T-helper 1 cell treated with Interleukin-12 subunit alpha and Interleukin-12 subunit beta and Interleukin-4 antibody, amounts not matched to agents 30 ng/mL and 1 ng/mL, for 36 hours (primary cell): ENCODE measurements at regions not wholly inside any gene's neighbourhood (a gene's known extent, or its start where the extent isn't known, plus 50 kb on each side); places are given as distances from the start of the nearest gene placed in this dataset.
"Not testable (repeated sequence)": the region's sequence is repeated elsewhere in the genome, so short reads cannot be mapped to it uniquely, and the experiment has no call there.

Source experiments
- intact Hi-C: fragments of 100-400 bp; cut with micrococcal nuclease; formaldehyde crosslinking; loops from one replicate; pipeline ENCODE4 v1.15.1; 2024

DNA sequence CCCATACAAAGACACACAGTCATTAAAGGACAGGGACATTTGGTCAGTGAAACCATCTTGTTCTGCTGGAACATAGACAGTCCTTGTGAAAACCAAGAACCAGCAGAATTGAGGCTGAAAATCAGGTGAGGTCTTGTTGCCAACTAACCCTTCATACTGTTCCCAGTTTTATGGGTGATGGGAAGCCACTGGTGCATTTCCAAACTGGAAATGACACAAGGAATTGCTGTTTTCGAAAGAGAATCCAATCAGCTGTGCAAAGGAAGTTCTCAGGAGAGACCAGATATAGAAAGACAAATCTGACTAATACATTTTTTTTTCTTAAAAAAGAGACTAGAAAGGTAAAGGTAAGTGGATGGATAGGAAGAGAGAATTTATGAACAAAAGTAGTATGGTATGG, 948.2 kb downstream of the TSN start:
- intact Hi-C loops: no loop called here

- intact Hi-C loops: no loop called here
Observed at GRCh38 chr2:122704109-122704563, 948.7 kb downstream of the TSN start.

- intact Hi-C loops: no loop called here
Observed at GRCh38 chr2:122705746-122706145, 950.3 kb downstream of the TSN start.

GRCh38 chr2:122706757-122707223, 951.3 kb downstream of the TSN start:
- intact Hi-C loops: no loop called here

- intact Hi-C loops: no loop called here
Observed at GRCh38 chr2:122707224-122707824, 951.9 kb downstream of the TSN start.

DNA sequence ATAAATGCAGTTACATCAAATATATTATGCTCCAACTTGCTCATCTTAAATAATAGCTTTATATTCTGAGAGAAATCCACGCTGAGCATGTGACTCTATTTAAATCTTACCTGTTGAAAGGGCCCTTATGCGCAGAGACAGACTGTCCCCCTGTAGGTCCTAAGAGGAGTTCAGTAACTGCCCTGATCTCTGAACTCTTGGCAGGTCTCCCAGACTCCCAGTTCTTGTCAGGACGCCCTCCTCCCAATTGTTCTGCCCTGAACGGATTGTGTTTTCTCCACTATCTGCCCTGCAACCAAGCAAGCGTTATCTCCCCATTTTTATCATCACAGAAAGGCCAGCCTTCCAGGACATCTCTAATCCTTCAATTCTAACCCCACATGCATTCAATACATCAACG, 954.6 kb downstream of the TSN start:
- intact Hi-C loops: no loop called here

DNA sequence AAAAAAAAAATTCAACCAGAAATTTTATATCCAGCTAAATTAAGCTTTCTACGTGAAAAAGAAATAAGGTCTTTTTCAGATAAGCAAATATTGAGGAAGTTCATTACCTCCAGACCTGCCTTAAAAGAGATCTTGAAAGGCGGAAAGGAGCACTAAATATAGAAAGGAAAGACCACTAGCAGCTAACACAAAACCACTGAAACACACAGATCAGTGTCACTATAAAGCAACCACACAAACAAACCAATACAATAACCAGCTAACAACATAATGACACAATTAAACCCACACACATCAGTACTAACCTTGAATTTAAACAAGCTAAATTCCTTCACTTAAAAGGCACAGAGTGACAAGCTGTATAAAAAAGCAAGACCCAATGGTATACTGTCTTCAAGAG, 958.3 kb downstream of the TSN start:
- intact Hi-C loops: no loop called here

GRCh38 chr2:122720822-122721221, 965.4 kb downstream of the TSN start:
- intact Hi-C loops: not testable (repeated sequence)

DNA sequence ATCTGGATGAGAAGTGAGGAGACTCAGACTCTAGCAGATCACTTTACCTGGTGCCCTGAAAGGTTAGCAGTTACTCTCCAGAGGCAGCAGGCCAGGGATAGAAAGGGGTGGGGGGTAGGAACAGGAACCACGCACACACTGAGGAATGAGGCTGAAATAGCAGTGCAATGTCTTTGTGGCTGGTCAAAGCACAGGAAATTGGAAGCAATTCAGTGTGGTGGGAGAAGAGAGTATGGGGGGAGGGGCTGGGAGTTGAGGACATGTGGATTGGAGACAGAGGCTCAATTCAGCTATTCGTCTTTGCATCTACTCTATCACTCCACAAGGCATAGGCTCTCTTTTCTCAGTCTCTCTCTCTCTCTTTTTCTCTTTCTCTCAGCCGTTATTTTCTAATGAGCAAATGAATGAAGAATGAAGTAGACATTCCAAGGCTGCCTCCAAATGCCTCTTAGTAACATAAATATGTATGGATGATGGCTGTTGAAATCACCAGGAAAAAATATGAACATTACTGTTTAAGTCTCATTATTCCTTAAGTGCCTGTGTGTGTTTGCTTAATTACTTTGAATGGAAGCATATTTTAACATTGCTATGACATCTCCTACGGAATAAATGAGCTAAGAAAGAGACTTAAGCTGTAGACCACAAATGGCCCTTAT, 979.4 kb downstream of the TSN start:
- intact Hi-C loops: no loop called here

DNA sequence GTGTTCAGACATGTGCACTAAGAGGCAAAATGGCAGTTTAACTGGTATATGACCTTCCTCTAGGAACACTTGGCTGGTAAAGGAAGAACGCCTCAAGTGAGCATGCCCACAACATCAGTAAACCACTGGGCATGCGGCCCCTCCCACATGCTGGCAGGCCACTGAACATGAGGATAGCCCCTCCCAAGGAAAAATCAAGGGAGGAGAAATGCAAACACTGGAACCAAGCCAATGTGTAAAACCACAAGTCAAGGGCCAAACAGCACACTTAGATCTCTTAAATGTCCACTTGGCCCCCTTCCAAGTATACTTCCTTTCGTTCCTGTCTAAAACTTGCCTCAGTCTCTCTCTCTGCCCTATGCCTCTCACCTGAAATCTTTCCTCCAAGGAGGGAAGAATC, 980.8 kb downstream of the TSN start:
- intact Hi-C loops: no loop called here

GRCh38 chr2:122737429-122738077, 982.1 kb downstream of the TSN start:
- intact Hi-C loops: no loop called here

DNA sequence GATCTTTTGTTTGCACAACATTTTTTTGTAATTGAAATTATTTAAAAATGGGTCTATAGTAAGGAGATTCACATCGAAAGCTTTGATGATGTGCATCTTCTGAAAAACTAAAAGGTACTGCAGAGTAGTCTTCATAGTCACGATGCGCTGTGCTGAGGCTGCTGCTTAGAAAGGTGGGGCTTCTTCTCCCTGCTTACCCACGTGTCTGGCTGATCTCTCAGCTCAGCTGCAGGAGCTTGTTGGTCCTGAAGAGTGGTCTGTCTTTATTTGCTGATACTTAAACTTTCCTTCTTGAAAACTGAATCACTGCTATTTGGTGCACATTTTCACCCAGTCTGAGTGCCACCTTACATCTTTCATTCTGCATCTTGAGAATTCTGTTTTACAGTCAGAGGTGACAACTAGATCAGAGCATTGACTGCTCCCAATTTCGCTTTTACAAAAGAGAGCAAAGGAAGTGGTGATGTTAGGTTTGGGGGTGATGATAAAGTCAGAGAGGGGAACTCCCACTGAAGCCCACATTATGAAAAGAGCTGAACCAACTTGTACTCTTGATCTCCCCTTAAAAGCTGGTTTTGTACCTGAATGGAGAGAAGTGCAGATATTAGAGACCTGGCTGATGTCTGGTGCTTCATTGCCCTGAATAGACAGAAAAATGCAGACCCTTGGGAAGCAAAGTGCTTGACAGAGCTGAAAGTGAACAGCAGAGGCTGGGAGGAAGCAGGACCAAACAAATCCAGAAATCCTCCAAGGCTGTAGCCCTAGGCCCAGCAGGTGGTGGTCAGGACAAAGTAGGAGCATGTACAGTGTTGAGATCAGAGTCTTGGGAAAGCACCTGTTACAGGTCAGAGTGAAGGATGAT, 984.5 kb downstream of the TSN start:
- intact Hi-C loops: loop anchor here (10.0 kb wide), 1 partner anchor 1425 kb away; no protein-coding TSS in a partner anchor

GRCh38 chr2:122740594-122740948, 985.1 kb downstream of the TSN start:
- intact Hi-C loops: loop anchor here (10.0 kb wide), 1 partner anchor 1426 kb away; no protein-coding TSS in a partner anchor

DNA sequence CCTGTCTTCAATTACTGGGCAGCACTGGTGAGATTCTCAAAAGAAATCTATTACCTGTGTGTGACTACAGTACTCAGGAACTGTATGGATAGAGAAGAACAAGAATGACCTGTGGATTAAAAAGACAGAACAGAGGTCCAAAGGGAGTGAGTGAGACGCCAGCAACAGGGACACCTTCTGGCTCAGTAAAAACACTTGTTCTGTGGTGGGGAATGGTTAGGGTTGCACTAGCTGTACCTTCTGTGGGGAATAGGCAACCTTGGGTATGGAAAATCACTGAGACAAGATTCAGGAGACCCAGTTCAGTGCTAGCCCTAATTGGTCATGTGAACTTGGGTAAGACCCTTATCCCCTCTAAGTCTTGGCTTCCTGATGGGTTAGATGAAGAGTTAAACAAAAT, 986.0 kb downstream of the TSN start:
- intact Hi-C loops: loop anchor here (10.0 kb wide), 1 partner anchor 1427 kb away; no protein-coding TSS in a partner anchor

- intact Hi-C loops: loop anchor here (10.0 kb wide), 1 partner anchor 1428 kb away; no protein-coding TSS in a partner anchor
Observed at GRCh38 chr2:122743021-122743675, 987.7 kb downstream of the TSN start.

- intact Hi-C loops: loop anchor here (10.0 kb wide), 1 partner anchor 1431 kb away; no protein-coding TSS in a partner anchor
Observed at GRCh38 chr2:122745603-122746002, 990.2 kb downstream of the TSN start.

DNA sequence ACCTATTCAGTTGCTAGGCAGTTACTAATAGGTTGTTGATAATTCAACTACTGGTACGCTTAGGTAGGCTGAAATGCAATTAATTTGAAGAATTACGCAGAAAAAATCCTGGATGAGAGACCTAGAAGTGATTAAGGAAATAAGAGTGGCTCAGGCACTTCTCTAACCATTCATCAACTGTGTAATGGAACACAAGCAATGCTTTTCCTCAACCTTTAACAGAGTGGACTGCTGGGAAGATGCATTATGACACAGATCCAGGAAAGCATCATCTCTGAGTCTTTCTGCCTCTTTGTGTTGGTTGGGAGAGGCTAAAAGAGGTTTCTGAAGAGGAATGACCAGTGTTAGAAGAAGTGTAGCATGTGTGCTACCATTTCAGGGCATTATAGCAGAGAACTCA, 992.2 kb downstream of the TSN start:
- intact Hi-C loops: loop anchor here (10.0 kb wide), 1 partner anchor 1433 kb away; no protein-coding TSS in a partner anchor

DNA sequence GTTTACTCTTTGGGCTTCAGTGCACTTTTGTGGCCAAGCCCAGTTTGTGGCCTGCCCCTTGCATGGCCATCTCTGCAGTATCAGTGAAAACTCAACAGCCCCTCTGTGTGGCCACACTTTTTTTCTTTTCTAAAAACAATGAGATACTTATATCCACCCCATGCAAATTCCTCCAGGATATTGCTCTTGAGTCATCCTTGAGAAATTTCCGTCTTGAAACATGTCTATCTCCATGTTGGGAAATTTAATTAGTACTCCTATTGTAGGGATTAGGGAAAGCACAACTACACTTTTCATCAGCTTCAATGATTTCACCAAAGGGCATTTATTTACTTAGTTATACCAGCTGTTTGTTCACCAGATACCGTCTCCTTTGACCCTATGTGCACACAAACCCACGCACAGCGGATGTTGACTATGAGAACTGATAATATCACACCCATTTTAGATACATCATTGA, 993.1 kb downstream of the TSN start:
- intact Hi-C loops: loop anchor here (10.0 kb wide), 1 partner anchor 1434 kb away; no protein-coding TSS in a partner anchor

GRCh38 chr2:122749405-122749804, 994.0 kb downstream of the TSN start:
- intact Hi-C loops: loop anchor here (10.0 kb wide), 1 partner anchor 1435 kb away; no protein-coding TSS in a partner anchor

- intact Hi-C loops: no loop called here
Observed at GRCh38 chr2:122750095-122750494, 994.6 kb downstream of the TSN start.
